ENCODE measurements at regions not wholly inside any gene's neighbourhood (a gene's known extent, or its start where the extent isn't known, plus 50 kb on each side); places are given as distances from the start of the nearest gene placed in this dataset.

DNA sequence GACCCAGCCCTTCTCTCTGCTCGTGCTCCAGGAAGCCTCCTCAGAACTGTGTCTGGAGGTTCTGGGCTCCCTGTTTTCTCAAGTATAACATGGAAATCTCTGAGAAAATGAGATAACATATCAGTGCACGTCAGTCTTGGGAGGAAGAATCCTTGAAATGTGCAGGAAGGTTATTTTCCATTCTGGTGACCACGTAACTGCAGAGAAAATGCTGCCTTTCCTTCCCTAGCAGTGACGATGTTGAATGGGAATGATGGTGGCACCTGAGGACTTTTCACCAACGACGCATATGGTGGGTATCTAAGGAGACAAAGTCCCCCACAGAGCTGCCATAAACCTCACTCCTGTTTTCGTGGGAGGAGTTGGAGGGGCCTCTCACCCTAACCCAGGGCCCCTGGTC is 272.1 kb upstream of the SIX2 start:
- no peaks in the 10 kb centered on the region for H4K20me1 ChIP-seq (ENCODE audit: insufficient read depth, low read length)
- no peak overlapping the region for H3K9ac ChIP-seq (ENCODE audit: low read length)
- no peak overlapping the region for H3K4me3 ChIP-seq (ENCODE audit: low read depth, low read length, poor library complexity, severe bottlenecking)
- no peak overlapping the region for H3K4me2 ChIP-seq (ENCODE audit: low read length)
- H3K4me1 ChIP-seq (ENCODE audit: insufficient read depth, low read length, severe bottlenecking): no peaks in the 10 kb centered on the region
- no peaks in the 10 kb centered on the region for H3K27me3 ChIP-seq (ENCODE audit: insufficient read depth, low read length)
- H3K9me2 ChIP-seq (ENCODE audit: low read depth, low read length): no peaks in the 10 kb centered on the region
- H3K36me3 ChIP-seq (ENCODE audit: insufficient read depth, low read length): no peaks in the 10 kb centered on the region
- H3K27ac ChIP-seq (ENCODE audit: low read depth, low read length, poor library complexity, severe bottlenecking): no peak overlapping the region
- no peaks in the 10 kb centered on the region for H3K9me3 ChIP-seq (ENCODE audit: low read length)
- H3F3A ChIP-seq (ENCODE audit: insufficient read depth, low read length): no peaks in the 10 kb centered on the region
- TF ChIP-seq EZH2 (IDR thresholded peaks at IDR 0.05; ENCODE audit: borderline replicate concordance, low read length): no peak
- TF ChIP-seq CTCF (IDR thresholded peaks at IDR 0.05; ENCODE audit: low read length): no peak
- H3K79me2 ChIP-seq (ENCODE audit: insufficient read depth, low read length): no peaks in the 10 kb centered on the region
- no peak overlapping the region for H2AFZ ChIP-seq (ENCODE audit: low read length)

GRCh38 chr2:45280794-45281193 is 271.5 kb upstream of the SIX2 start:
- H3K27ac ChIP-seq (ENCODE audit: low read depth, low read length, poor library complexity, severe bottlenecking): no peak overlapping the region
- H3F3A ChIP-seq (ENCODE audit: insufficient read depth, low read length): no peaks in the 10 kb centered on the region
- H3K9ac ChIP-seq (ENCODE audit: low read length): no peak overlapping the region
- H3K4me3 ChIP-seq (ENCODE audit: low read depth, low read length, poor library complexity, severe bottlenecking): no peak overlapping the region
- no peak overlapping the region for H2AFZ ChIP-seq (ENCODE audit: low read length)
- H3K9me2 ChIP-seq (ENCODE audit: low read depth, low read length): no peaks in the 10 kb centered on the region
- TF ChIP-seq EZH2 (IDR thresholded peaks at IDR 0.05; ENCODE audit: borderline replicate concordance, low read length): no peak
- TF ChIP-seq CTCF (IDR thresholded peaks at IDR 0.05; ENCODE audit: low read length): no peak
- H3K36me3 ChIP-seq (ENCODE audit: insufficient read depth, low read length): no peaks in the 10 kb centered on the region
- H3K4me2 ChIP-seq (ENCODE audit: low read length): no peak overlapping the region
- no peaks in the 10 kb centered on the region for H3K79me2 ChIP-seq (ENCODE audit: insufficient read depth, low read length)
- no peaks in the 10 kb centered on the region for H4K20me1 ChIP-seq (ENCODE audit: insufficient read depth, low read length)
- H3K9me3 ChIP-seq (ENCODE audit: low read length): no peaks in the 10 kb centered on the region
- no peaks in the 10 kb centered on the region for H3K27me3 ChIP-seq (ENCODE audit: insufficient read depth, low read length)
- H3K4me1 ChIP-seq (ENCODE audit: insufficient read depth, low read length, severe bottlenecking): no peaks in the 10 kb centered on the region

DNA sequence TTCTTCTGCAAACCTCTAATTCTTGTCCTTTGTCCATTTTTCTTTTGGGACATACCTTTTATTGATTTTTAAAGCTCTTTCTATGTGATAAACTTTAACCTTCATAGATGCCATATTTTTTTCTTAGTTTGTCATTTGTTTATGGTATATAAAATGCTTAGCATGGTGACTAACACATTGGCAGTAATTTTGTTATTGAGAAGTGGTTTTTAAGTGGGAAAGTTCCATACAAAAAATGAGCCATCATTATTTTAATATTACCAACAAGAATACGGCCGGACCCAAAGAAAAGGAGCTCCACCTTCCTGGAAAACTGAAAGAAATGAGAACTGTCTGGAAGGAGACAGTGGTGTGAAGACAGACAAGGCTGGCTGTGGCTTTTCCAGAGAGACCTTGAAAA is 270.1 kb upstream of the SIX2 start:
- Histone ChIP-seq H3K4me1 (ENCODE audit: insufficient read depth, low read length, severe bottlenecking) (no peaks in the 10 kb centered on the region), H2AFZ (ENCODE audit: low read length) (no peak overlapping the region), H3K9me2 (ENCODE audit: low read depth, low read length) (no peaks in the 10 kb centered on the region), H3K27ac (ENCODE audit: low read depth, low read length, poor library complexity, severe bottlenecking) (no peak overlapping the region), H3K9me3 (ENCODE audit: low read length) (no peaks in the 10 kb centered on the region), H3K9ac (ENCODE audit: low read length) (no peak overlapping the region), H3K79me2 (ENCODE audit: insufficient read depth, low read length) (no peaks in the 10 kb centered on the region), H3K4me3 (ENCODE audit: low read depth, low read length, poor library complexity, severe bottlenecking) (no peak overlapping the region), H4K20me1 (ENCODE audit: insufficient read depth, low read length) (no peaks in the 10 kb centered on the region), H3F3A (ENCODE audit: insufficient read depth, low read length) (no peaks in the 10 kb centered on the region), H3K36me3 (ENCODE audit: insufficient read depth, low read length) (no peaks in the 10 kb centered on the region), H3K27me3 (ENCODE audit: insufficient read depth, low read length) (no peaks in the 10 kb centered on the region), H3K4me2 (ENCODE audit: low read length) (no peak overlapping the region)
- TF ChIP-seq EZH2 (IDR thresholded peaks at IDR 0.05; ENCODE audit: borderline replicate concordance, low read length) (no peak), CTCF (IDR thresholded peaks at IDR 0.05; ENCODE audit: low read length) (no peak)

Measured in OCI-LY1 (cell line).